MM.1S (cell line): ENCODE measurements at regions not wholly inside any gene's neighbourhood (a gene's known extent, or its start where the extent isn't known, plus 50 kb on each side); places are given as distances from the start of the nearest gene placed in this dataset.

ENCODE experiments used
- EZH2 ChIP-seq: fragments of 300-600 bp; sonication (generic); optimal IDR thresholded peaks from 2 replicates; pipeline ENCODE3; 2017; ENCODE audit warnings: low read depth, mild to moderate bottlenecking, antibody characterized with exemption, low read length, mixed read lengths
- EZH2phosphoT487 ChIP-seq: fragments of 300-600 bp; sonication (generic); IDR thresholded peaks from 2 replicates; pipeline ENCODE4 v1.6.1; 2018; ENCODE audit warnings: antibody characterized with exemption, low read length
- TF ChIP-seq, protein P1 (sequence below): fragments of 300-600 bp; sonication (generic); IDR thresholded peaks from 2 replicates; pipeline ENCODE4 v1.5.1; 2016; ENCODE audit warnings: antibody characterized with exemption, low read length, mixed read lengths

DNA sequence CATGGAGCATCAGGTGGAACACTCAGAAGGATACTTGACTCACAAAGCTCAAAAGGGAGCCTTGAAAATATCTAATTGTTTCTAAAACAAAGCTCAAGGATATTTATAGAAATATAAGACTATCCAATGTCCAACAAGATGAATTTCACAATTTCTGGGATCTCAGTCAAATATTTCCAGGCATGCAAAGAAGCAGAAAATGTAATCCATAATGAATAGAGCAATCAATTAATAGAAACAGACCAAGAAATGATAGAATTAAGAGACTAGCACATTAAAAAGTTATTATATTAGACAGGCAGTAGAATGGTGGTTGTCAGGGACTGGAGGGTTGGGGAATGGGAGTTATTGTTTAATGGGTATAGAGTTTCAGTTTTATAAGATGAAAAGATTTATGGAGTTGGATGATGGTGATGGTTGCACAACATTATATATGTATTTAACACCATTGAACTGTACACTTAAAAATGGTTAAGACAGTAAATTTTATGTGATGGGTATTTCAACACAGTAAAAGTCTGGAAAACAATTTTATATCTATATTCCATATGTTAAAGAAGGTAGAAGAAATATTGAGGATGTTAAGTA is 189.9 kb upstream of the PIEZO2 start:
- TF ChIP-seq EZH2 (no peak), EZH2phosphoT487 (no peak)
- TF ChIP-seq, protein P1, sequence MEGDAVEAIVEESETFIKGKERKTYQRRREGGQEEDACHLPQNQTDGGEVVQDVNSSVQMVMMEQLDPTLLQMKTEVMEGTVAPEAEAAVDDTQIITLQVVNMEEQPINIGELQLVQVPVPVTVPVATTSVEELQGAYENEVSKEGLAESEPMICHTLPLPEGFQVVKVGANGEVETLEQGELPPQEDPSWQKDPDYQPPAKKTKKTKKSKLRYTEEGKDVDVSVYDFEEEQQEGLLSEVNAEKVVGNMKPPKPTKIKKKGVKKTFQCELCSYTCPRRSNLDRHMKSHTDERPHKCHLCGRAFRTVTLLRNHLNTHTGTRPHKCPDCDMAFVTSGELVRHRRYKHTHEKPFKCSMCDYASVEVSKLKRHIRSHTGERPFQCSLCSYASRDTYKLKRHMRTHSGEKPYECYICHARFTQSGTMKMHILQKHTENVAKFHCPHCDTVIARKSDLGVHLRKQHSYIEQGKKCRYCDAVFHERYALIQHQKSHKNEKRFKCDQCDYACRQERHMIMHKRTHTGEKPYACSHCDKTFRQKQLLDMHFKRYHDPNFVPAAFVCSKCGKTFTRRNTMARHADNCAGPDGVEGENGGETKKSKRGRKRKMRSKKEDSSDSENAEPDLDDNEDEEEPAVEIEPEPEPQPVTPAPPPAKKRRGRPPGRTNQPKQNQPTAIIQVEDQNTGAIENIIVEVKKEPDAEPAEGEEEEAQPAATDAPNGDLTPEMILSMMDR = no peak
